Tibial nerve (tissue), 4 donors: ENCODE measurements at regions not wholly inside any gene's neighbourhood (a gene's known extent, or its start where the extent isn't known, plus 50 kb on each side); places are given as distances from the start of the nearest gene placed in this dataset.

ENCODE experiments used
- DNase-seq, 2 donors: peaks; one replicate each; pipeline ENCODE4 v3.0.0-alpha.2; 2019; ENCODE audit warnings: low spot score in 2 of 2
- H3K27ac ChIP-seq, 4 donors: fragments of 200-600 bp; sonication (generic) in 3 of 4; one replicate each; pipeline ENCODE4 v1.5.1; 2017 to 2019; ENCODE audit warnings: mild to moderate bottlenecking in 1 of 4
- H3K27me3 ChIP-seq, 2 donors: fragments of 200-600 bp; sonication (generic) in 1 of 2; one replicate each; pipeline versions ENCODE4 v1.5.1 to v1.6.0; 2017 to 2019
- H3K36me3 ChIP-seq, 3 donors: fragments of 200-600 bp; sonication (generic); one replicate each; pipeline ENCODE4 v1.5.1; 2018 to 2019
- H3K4me1 ChIP-seq, 4 donors: fragments of 200-600 bp; sonication (generic) in 3 of 4; one replicate each; pipeline ENCODE4 v1.5.1; 2017 to 2019
- H3K4me3 ChIP-seq, 4 donors: fragments of 200-600 bp; sonication (generic) in 3 of 4; one replicate each; pipeline ENCODE4 v1.5.1; 2017 to 2019; ENCODE audit warnings: mild to moderate bottlenecking in 1 of 4, moderate library complexity in 1 of 4
- H3K9me3 ChIP-seq, 4 donors: fragments of 200-600 bp; sonication (generic) in 3 of 4; one replicate each; pipeline ENCODE4 v1.5.1; 2017 to 2019
- CTCF ChIP-seq, 5 experiments: fragments of 200-600 bp in 3 of 5; fragments of 450-650 bp in 2 of 5; sonication (generic) in 3 of 5; IDR thresholded peaks; one replicate each; pipeline ENCODE4 v1.5.1; 2016 to 2019; ENCODE audit warnings: antibody characterized with exemption in 5 of 5, mild to moderate bottlenecking in 3 of 5, moderate library complexity in 2 of 5
- EP300 ChIP-seq, 2 donors: sonication (generic); formaldehyde crosslinking; IDR thresholded peaks; one replicate each; pipeline ENCODE4 v1.6.1; 2017; ENCODE audit warnings: antibody characterized with exemption in 2 of 2, mild to moderate bottlenecking in 1 of 2
- POLR2A ChIP-seq, 2 donors: fragments of 450-650 bp; IDR thresholded peaks; one replicate each; pipeline ENCODE4 v1.6.1; 2017; ENCODE audit warnings: antibody characterized with exemption in 2 of 2, mild to moderate bottlenecking in 2 of 2, moderate library complexity in 2 of 2
- WGBS, 2 donors: methylation state at CpG; one replicate each; pipeline ENCODE4 v1.1.5; 2018; 5-methylcytosine and 5-hydroxymethylcytosine counted together

- H3K4me3 ChIP-seq: no peak overlapping the region
- no peak overlapping the region for H3K27ac ChIP-seq
- WGBS, 2 donors: 60 to 71% methylated on average over 4 of the region's 4 CpGs
- H3K4me1 ChIP-seq: no peaks in the 10 kb centered on the region
- no peaks in the 10 kb centered on the region for H3K36me3 ChIP-seq
- no peak for DNase-seq
- no peaks in the 10 kb centered on the region for H3K27me3 ChIP-seq
- TF ChIP-seq EP300 (IDR thresholded peaks at IDR 0.05) (no peak), POLR2A (IDR thresholded peaks at IDR 0.05) (no peak), CTCF (IDR thresholded peaks at IDR 0.05) (no peak)
- no peaks in the 10 kb centered on the region for H3K9me3 ChIP-seq
Observed at GRCh38 chr2:173491418-173491817, 136.7 kb downstream of the CDCA7 start.

GRCh38 chr2:173493874-173494273, 139.2 kb downstream of the CDCA7 start:
- Histone ChIP-seq H3K27me3 (no peaks in the 10 kb centered on the region), H3K4me1 (no peaks in the 10 kb centered on the region), H3K36me3 (no peaks in the 10 kb centered on the region), H3K9me3 (peaks cover 0 to 5% (median 0%) of the 10 kb centered on the region in 4 donors), H3K4me3 (no peak overlapping the region), H3K27ac (no peak overlapping the region)
- TF ChIP-seq CTCF (IDR thresholded peaks at IDR 0.05): no peak
- TF ChIP-seq EP300 (IDR thresholded peaks at IDR 0.05): no peak
- TF ChIP-seq POLR2A (IDR thresholded peaks at IDR 0.05): no peak
- no peak for DNase-seq
- 96 to 98% methylated on average over 2 of the region's 2 CpGs for WGBS, 2 donors

- TF ChIP-seq POLR2A (IDR thresholded peaks at IDR 0.05) (no peak), CTCF (IDR thresholded peaks at IDR 0.05) (no peak), EP300 (IDR thresholded peaks at IDR 0.05) (no peak)
- no peak overlapping the region for H3K4me3 ChIP-seq
- no peak overlapping the region for H3K27ac ChIP-seq
- peaks cover 0 to 5% (median 0%) of the 10 kb centered on the region in 4 donors for H3K9me3 ChIP-seq
- 55 to 68% methylated on average over 3 of the region's 3 CpGs for WGBS, 2 donors
- DNase-seq: no peak
- no peaks in the 10 kb centered on the region for H3K36me3 ChIP-seq
- no peaks in the 10 kb centered on the region for H3K27me3 ChIP-seq
- H3K4me1 ChIP-seq: no peaks in the 10 kb centered on the region
Observed at GRCh38 chr2:173496746-173497145, 142.1 kb downstream of the CDCA7 start.

- TF ChIP-seq EP300 (IDR thresholded peaks at IDR 0.05): no peak
- TF ChIP-seq POLR2A (IDR thresholded peaks at IDR 0.05): no peak
- TF ChIP-seq CTCF (IDR thresholded peaks at IDR 0.05): no peak
- H3K27ac ChIP-seq: no peak overlapping the region
- H3K4me1 ChIP-seq: no peaks in the 10 kb centered on the region
- H3K36me3 ChIP-seq: no peaks in the 10 kb centered on the region
- 82 to 88% methylated on average over 1 of the region's 1 CpG for WGBS, 2 donors
- no peak overlapping the region for H3K4me3 ChIP-seq
- no peaks in the 10 kb centered on the region for H3K27me3 ChIP-seq
- H3K9me3 ChIP-seq: peaks cover 0 to 5% (median 0%) of the 10 kb centered on the region in 4 donors
- no peak for DNase-seq
Observed at GRCh38 chr2:173500953-173501352, 146.3 kb downstream of the CDCA7 start.

GRCh38 chr2:173502296-173502695, 147.6 kb downstream of the CDCA7 start:
- no peaks in the 10 kb centered on the region for H3K36me3 ChIP-seq
- TF ChIP-seq POLR2A (IDR thresholded peaks at IDR 0.05): no peak
- no peak for TF ChIP-seq CTCF (IDR thresholded peaks at IDR 0.05)
- no peak for TF ChIP-seq EP300 (IDR thresholded peaks at IDR 0.05)
- DNase-seq: no peak
- H3K9me3 ChIP-seq: peaks cover 0 to 3% (median 0%) of the 10 kb centered on the region in 4 donors
- H3K4me1 ChIP-seq: no peaks in the 10 kb centered on the region
- no peak overlapping the region for H3K27ac ChIP-seq
- 85 to 90% methylated on average over 6 of the region's 6 CpGs for WGBS, 2 donors
- H3K4me3 ChIP-seq: no peak overlapping the region
- H3K27me3 ChIP-seq: no peaks in the 10 kb centered on the region
